Tibial artery (tissue), 4 donors: ENCODE measurements at regions not wholly inside any gene's neighbourhood (a gene's known extent, or its start where the extent isn't known, plus 50 kb on each side); places are given as distances from the start of the nearest gene placed in this dataset.
"Not testable (repeated sequence)": the region's sequence is repeated elsewhere in the genome, so short reads cannot be mapped to it uniquely, and the experiment has no call there.

Source experiments
- DNase-seq, 2 donors: peaks; one replicate each; pipeline ENCODE4 v3.0.0-alpha.2; 2019
- H3K27ac ChIP-seq, 2 donors: fragments of 200-600 bp; sonication (generic) in 1 of 2; 1 replicate in 1 of 2; 2 replicates in 1 of 2; pipeline ENCODE4 v1.5.1; 2018 to 2019; ENCODE audit warnings: mild to moderate bottlenecking in 1 of 2
- H3K27me3 ChIP-seq, 2 donors: fragments of 200-600 bp; sonication (generic) in 1 of 2; one replicate each; pipeline versions ENCODE4 v1.5.1 to v1.6.0; 2016 to 2019
- H3K36me3 ChIP-seq, 3 donors: fragments of 200-600 bp; sonication (generic) in 2 of 3; one replicate each; pipeline ENCODE4 v1.5.1; 2016 to 2019; ENCODE audit warnings: mild to moderate bottlenecking in 2 of 3
- H3K4me1 ChIP-seq, 4 donors: fragments of 200-600 bp; sonication (generic) in 2 of 4; 1 replicate in 3 of 4; 2 replicates in 1 of 4; pipeline ENCODE4 v1.5.1; 2016 to 2019
- H3K4me3 ChIP-seq, 2 donors: fragments of 200-600 bp; sonication (generic) in 1 of 2; 1 replicate in 1 of 2; 2 replicates in 1 of 2; pipeline ENCODE4 v1.5.1; 2018 to 2019; ENCODE audit warnings: mild to moderate bottlenecking in 2 of 2
- H3K9me3 ChIP-seq, 3 donors: fragments of 200-600 bp; sonication (generic) in 1 of 3; one replicate each; pipeline ENCODE4 v1.5.1; 2016 to 2019
- CTCF ChIP-seq, 2 experiments: fragments of 200-600 bp in 1 of 2; fragments of 450-650 bp in 1 of 2; IDR thresholded peaks; one replicate each; pipeline ENCODE4 v1.5.1; 2017 to 2019; ENCODE audit warnings: antibody characterized with exemption in 2 of 2, mild to moderate bottlenecking in 1 of 2, moderate library complexity in 1 of 2
- intact Hi-C: fragments of 100-400 bp; cut with DNase I; formaldehyde crosslinking; loops from one replicate; pipeline ENCODE4 v1.15.0; 2023; ENCODE audit warnings: low total_unique reads

DNA sequence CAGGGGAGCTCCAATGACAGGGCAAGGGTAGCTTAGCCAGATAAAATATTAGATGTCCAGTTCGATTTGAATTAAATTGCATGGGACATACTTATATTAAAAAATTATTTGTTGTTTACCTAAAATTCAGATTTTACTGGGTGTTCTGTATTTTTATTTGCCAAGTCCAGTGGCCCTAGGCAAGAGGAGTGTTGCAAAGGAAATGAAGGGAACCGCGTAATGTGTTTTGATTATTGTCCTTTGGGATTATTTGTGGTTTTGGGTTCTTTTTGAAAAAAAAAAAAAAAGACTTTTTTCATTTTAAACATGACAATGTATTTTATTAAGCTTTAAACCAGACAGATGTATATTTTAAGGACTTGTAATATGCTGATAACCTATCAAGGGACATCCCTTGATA, 179.3 kb downstream of the C9orf152 start:
- Histone ChIP-seq H3K36me3 (no peaks in the 10 kb centered on the region), H3K27me3 (no peaks in the 10 kb centered on the region), H3K9me3 (no peaks in the 10 kb centered on the region), H3K27ac (peak overlapping the region; percentile 58 to 63), H3K4me1 (peaks cover 0 to 68% (median 40%) of the 10 kb centered on the region in 4 donors), H3K4me3 (no peak overlapping the region)
- DNase-seq: no peak
- intact Hi-C loops: no loop called here
- no peak for TF ChIP-seq CTCF (IDR thresholded peaks at IDR 0.05)

- TF ChIP-seq CTCF (IDR thresholded peaks at IDR 0.05): no peak
- Histone ChIP-seq H3K36me3 (no peaks in the 10 kb centered on the region), H3K27me3 (no peaks in the 10 kb centered on the region), H3K4me1 (peaks cover 0 to 74% (median 42%) of the 10 kb centered on the region in 4 donors), H3K27ac (peak overlapping the region; percentile 58 to 63), H3K9me3 (no peaks in the 10 kb centered on the region), H3K4me3 (no peak overlapping the region)
- DNase-seq: peak; percentile 45 to 71
- intact Hi-C loops: no loop called here
Measured at GRCh38 chr9:110029429-110029955, 178.5 kb downstream of the C9orf152 start.

DNA sequence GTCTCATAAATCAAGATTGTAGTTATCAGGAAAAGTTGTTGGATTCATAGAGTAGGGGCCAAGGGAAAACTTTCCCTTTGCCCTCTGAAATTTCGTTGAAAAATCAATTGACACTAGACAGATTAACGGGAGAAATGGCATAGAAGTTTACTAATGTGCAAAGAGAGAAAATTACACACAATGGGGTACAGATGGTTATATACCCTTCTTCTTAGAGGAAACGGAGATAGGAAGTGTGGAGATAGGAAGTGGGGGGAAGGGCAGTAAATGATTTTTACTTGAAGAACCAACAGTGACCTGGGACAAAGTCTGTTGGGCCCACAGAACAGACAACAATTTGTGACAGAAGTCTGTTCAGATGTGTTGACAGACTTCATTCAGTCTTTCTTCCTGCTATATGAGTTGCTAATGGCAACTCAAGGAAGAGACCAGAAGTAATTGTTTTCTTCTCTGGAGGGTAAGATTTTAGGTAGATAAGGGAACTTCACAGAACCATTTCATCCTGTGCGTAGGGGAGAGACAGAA, 177.9 kb downstream of the C9orf152 start:
- peak overlapping the region; percentile 58 to 63 for H3K27ac ChIP-seq
- H3K4me3 ChIP-seq: no peak overlapping the region
- intact Hi-C loops: no loop called here
- no peaks in the 10 kb centered on the region for H3K36me3 ChIP-seq
- H3K4me1 ChIP-seq: peaks cover 0 to 74% (median 42%) of the 10 kb centered on the region in 4 donors
- DNase-seq: no peak
- no peaks in the 10 kb centered on the region for H3K27me3 ChIP-seq
- TF ChIP-seq CTCF (IDR thresholded peaks at IDR 0.05): no peak
- H3K9me3 ChIP-seq: no peaks in the 10 kb centered on the region

DNA sequence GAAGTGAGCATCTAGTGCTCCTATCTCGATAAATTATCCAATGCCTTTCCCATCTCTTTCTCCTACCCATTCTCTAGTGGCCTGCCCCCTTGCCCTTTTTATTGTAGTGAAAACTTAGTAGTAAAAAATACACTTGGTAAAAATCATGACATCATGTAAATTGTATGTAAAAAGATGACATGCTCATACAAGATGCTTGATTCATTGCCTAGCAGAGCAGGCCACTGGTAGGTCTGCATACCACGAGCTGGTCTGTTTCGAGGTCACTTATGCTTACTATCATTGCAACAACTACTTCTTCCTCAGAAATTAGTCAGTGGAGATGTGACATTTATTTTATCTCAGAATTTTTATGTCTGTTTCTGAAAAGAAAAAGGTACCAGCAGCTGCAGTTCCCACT, 177.3 kb downstream of the C9orf152 start:
- Histone ChIP-seq H3K27me3 (no peaks in the 10 kb centered on the region), H3K4me1 (peaks cover 0 to 74% (median 42%) of the 10 kb centered on the region in 4 donors), H3K4me3 (no peak overlapping the region), H3K9me3 (no peaks in the 10 kb centered on the region), H3K36me3 (no peaks in the 10 kb centered on the region), H3K27ac (peak overlapping the region; percentile 58 to 63)
- intact Hi-C loops: no loop called here
- TF ChIP-seq CTCF (IDR thresholded peaks at IDR 0.05): no peak
- no peak for DNase-seq

DNA sequence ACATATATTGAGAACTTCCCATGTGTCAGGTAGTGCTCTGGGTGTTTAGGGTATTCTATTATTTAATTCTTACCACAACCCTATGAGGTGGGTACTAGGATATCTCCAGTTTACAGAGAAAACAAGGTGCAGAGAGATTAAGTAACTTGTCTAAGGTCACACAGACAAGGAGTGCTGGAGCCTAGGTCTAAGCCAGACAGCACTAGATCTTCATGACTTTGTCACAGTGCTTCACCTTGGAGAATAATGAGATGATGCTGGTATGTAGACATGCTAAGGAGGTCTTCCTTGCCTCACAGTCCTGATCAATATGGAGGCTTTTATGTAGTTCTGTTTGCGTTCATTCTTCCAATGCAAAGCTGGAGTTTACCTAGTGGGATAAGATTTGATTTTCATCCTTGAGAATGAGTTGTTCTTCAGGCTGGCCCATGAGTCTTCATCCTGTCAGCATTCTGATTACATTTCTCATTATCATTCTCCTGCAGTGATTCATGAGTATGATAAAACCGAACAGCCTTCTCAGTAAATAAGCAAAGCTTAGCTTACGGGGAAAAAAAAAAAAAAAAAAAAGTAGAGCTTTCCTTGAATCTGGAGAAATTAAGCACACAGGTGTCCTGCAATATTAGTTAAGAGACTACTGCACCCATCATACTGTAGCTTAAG, 176.3 kb downstream of the C9orf152 start:
- no peaks in the 10 kb centered on the region for H3K27me3 ChIP-seq
- intact Hi-C loops: no loop called here
- peak overlapping the region in 1 of 2 donors; percentile 58 for H3K27ac ChIP-seq
- H3K4me1 ChIP-seq: peaks cover 0 to 74% (median 42%) of the 10 kb centered on the region in 4 donors
- no peak overlapping the region for H3K4me3 ChIP-seq
- no peaks in the 10 kb centered on the region for H3K36me3 ChIP-seq
- DNase-seq: no peak
- no peaks in the 10 kb centered on the region for H3K9me3 ChIP-seq
- no peak for TF ChIP-seq CTCF (IDR thresholded peaks at IDR 0.05)

DNA sequence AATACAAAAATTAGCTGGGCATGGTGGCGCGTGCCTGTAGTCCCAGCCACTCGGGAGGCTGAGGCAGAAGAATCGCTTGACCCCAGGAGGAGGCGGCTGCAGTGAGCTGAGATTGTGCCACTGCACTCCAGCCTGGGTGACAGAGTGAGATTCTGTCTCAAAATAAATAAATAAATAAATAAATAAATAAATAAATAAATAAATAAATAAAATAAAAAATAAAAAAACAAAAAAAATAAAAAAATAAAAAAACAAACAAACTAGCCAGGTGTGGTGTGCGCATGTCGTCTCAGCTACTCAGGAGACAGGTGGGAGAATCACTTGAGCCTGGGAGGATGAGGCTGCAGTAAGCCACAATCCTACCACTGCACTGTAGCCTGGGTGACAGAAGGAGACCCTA, 175.4 kb downstream of the C9orf152 start:
- Histone ChIP-seq H3K4me1 (peaks cover 0 to 68% (median 40%) of the 10 kb centered on the region in 4 donors), H3K27ac (peak overlapping the region in 1 of 2 donors; percentile 15)
- H3K27me3 ChIP-seq, H3K4me3 ChIP-seq, DNase-seq, intact Hi-C loops, H3K36me3 ChIP-seq, H3K9me3 ChIP-seq: not testable (repeated sequence)
